GM23248 (cell line): ENCODE measurements at regions not wholly inside any gene's neighbourhood (a gene's known extent, or its start where the extent isn't known, plus 50 kb on each side); places are given as distances from the start of the nearest gene placed in this dataset.
A peak's percentile ranks its signal among the peaks of the same experiment; 100 is the strongest.

ENCODE experiments used
- DNase-seq: peaks from one replicate; pipeline ENCODE4 v3.0.0-alpha.2; 2015
- H2AFZ ChIP-seq: fragments of 200-600 bp; sonication (generic); 2 replicates; pipeline ENCODE4 v1.6.1; 2016; ENCODE audit warnings: antibody characterized with exemption
- H3F3A ChIP-seq: fragments of 200-600 bp; sonication (generic); 2 replicates; pipeline ENCODE4 v1.6.1; 2016; ENCODE audit warnings: mild to moderate bottlenecking, antibody characterized with exemption, mixed run types; ENCODE audit not compliant: insufficient read depth
- H3K27ac ChIP-seq: fragments of 200-600 bp; sonication (generic); 2 replicates; pipeline ENCODE4 v1.5.1; 2016; ENCODE audit warnings: mild to moderate bottlenecking
- H3K27me3 ChIP-seq: fragments of 200-600 bp; sonication (generic); replicated peaks from 2 replicates; pipeline ENCODE4 v1.6.1; 2016; ENCODE audit warnings: mild to moderate bottlenecking; ENCODE audit not compliant: insufficient read depth
- H3K36me3 ChIP-seq: fragments of 200-600 bp; sonication (generic); 2 replicates; pipeline ENCODE4 v1.6.1; 2016; ENCODE audit warnings: low read depth, mild to moderate bottlenecking
- H3K4me1 ChIP-seq: fragments of 200-600 bp; sonication (generic); 2 replicates; pipeline ENCODE4 v1.6.1; 2016; ENCODE audit warnings: mild to moderate bottlenecking; ENCODE audit not compliant: insufficient read depth
- H3K4me2 ChIP-seq: fragments of 200-600 bp; sonication (generic); one replicate; pipeline ENCODE4 v1.6.1; 2016; ENCODE audit warnings: mild to moderate bottlenecking; ENCODE audit not compliant: unreplicated experiment
- H3K4me3 ChIP-seq: fragments of 200-600 bp; sonication (generic); 2 replicates; pipeline ENCODE4 v1.5.1; 2016; ENCODE audit warnings: mild to moderate bottlenecking
- H3K79me2 ChIP-seq: fragments of 200-600 bp; sonication (generic); 2 replicates; pipeline ENCODE4 v1.6.1; 2016; ENCODE audit warnings: mild to moderate bottlenecking; ENCODE audit not compliant: insufficient read depth
- H3K9ac ChIP-seq: fragments of 200-600 bp; sonication (generic); 2 replicates; pipeline ENCODE4 v1.6.1; 2016; ENCODE audit warnings: mild to moderate bottlenecking
- H3K9me2 ChIP-seq: fragments of 200-600 bp; sonication (generic); 2 replicates; pipeline ENCODE4 v1.6.1; 2016; ENCODE audit warnings: mixed run types, mild to moderate bottlenecking, moderate library complexity; ENCODE audit not compliant: insufficient read depth
- H3K9me3 ChIP-seq: fragments of 200-600 bp; sonication (generic); one replicate; pipeline ENCODE4 v1.6.1; 2017; ENCODE audit warnings: low read depth
- H4K20me1 ChIP-seq: fragments of 200-600 bp; sonication (generic); 2 replicates; pipeline ENCODE4 v1.6.0; 2016; ENCODE audit not compliant: insufficient read depth
- EZH2 ChIP-seq: fragments of 200-600 bp; sonication (generic); IDR thresholded peaks from 2 replicates; pipeline ENCODE4 v1.6.1; 2018; ENCODE audit warnings: antibody characterized with exemption, mild to moderate bottlenecking; ENCODE audit not compliant: insufficient read depth, poor library complexity, severe bottlenecking
- EZH2phosphoT487 ChIP-seq: fragments of 200-600 bp; sonication (generic); IDR thresholded peaks from 2 replicates; pipeline ENCODE4 v1.6.1; 2018; ENCODE audit warnings: antibody characterized with exemption, moderate library complexity, mild to moderate bottlenecking, low read depth; ENCODE audit not compliant: insufficient read depth
- WGBS, 2 experiments: methylation state at CpG; one replicate each; pipeline ENCODE4 v1.1.6; 2015 to 2017; ENCODE audit warnings: low lambda C conversion rate in 2 of 2, low coverage in 1 of 2; ENCODE audit errors: missing lambda C conversion rate in 2 of 2; 5-methylcytosine and 5-hydroxymethylcytosine counted together
- in situ Hi-C: fragments of 300-500 bp; cut with MboI; formaldehyde crosslinking; loops from 2 replicates; pipeline ENCODE4 v1.15.0; 2020

GRCh38 chr18:56330366-56331110 lies 307.9 kb downstream of the TXNL1 start:
- Histone ChIP-seq H3F3A (no peaks in the 10 kb centered on the region), H3K79me2 (no peaks in the 10 kb centered on the region), H3K4me2 (no peak overlapping the region), H3K4me3 (no peak overlapping the region), H3K27ac (no peak overlapping the region), H3K36me3 (no peaks in the 10 kb centered on the region), H3K4me1 (peaks cover 13% of the 10 kb centered on the region), H3K9me3 (no peaks in the 10 kb centered on the region), H2AFZ (no peak overlapping the region), H3K27me3 (no peaks in the 10 kb centered on the region), H3K9ac (no peak overlapping the region), H4K20me1 (no peaks in the 10 kb centered on the region), H3K9me2 (no peaks in the 10 kb centered on the region)
- no peak for DNase-seq
- WGBS, 2 experiments = 81 to 83% methylated on average over 9 of the region's 9 CpGs
- TF ChIP-seq EZH2 (no peak), EZH2phosphoT487 (no peak)
- in situ Hi-C loops = no loop called here

- no peaks in the 10 kb centered on the region for H3K79me2 ChIP-seq
- H3K9me2 ChIP-seq = no peaks in the 10 kb centered on the region
- H3K9ac ChIP-seq = no peak overlapping the region
- no peaks in the 10 kb centered on the region for H3K36me3 ChIP-seq
- no peak for DNase-seq
- no peak overlapping the region for H2AFZ ChIP-seq
- TF ChIP-seq EZH2 (no peak), EZH2phosphoT487 (no peak)
- H3F3A ChIP-seq = no peaks in the 10 kb centered on the region
- H3K27me3 ChIP-seq = no peaks in the 10 kb centered on the region
- H3K4me2 ChIP-seq = no peak overlapping the region
- H4K20me1 ChIP-seq = no peaks in the 10 kb centered on the region
- in situ Hi-C loops = no loop called here
- H3K4me3 ChIP-seq = no peak overlapping the region
- H3K9me3 ChIP-seq = no peaks in the 10 kb centered on the region
- H3K4me1 ChIP-seq = peaks cover 13% of the 10 kb centered on the region
- WGBS, 2 experiments = 50 to 73% methylated on average over 1 of the region's 1 CpG
- H3K27ac ChIP-seq = no peak overlapping the region
Measured at GRCh38 chr18:56329536-56329935, 308.9 kb downstream of the TXNL1 start.

DNA sequence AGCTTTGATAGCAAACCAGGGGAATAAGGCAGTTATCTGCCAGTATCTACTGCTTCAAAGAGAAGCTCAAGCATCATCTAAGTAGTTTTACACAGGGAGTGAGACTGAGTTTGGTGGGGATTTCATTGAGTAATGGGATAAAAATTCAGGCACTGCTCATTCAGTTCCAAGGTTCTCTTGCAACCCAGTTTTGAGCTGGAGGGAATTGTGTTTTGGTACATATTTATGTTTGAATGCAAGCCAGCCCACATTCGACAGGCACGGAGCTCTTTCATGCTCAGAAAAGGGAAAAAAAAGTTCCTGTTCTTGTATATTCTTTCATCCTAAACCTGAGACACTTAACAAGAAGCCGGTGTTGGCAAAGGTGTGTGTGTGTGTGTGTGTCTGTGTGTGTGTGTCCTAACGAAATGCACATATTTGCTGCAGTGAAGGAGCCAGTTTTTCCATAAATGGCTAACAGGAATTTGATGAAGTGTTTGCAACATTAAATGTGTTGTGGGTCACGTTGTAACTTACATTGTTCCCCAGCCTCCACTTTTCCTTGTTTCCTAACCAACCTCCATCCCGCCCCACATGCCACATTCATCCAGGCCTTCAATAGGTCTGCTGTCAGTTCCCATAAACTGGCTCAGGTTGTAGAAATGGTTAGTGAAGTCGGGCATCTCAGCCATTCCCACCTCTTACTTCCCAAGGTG lies 311.1 kb downstream of the TXNL1 start:
- no peaks in the 10 kb centered on the region for H3K9me2 ChIP-seq
- H4K20me1 ChIP-seq = no peaks in the 10 kb centered on the region
- H3K9ac ChIP-seq = no peak overlapping the region
- H3K4me2 ChIP-seq = peak overlapping the region; percentile 47
- H3K79me2 ChIP-seq = no peaks in the 10 kb centered on the region
- DNase-seq = peak; percentile 62
- no peak for TF ChIP-seq EZH2
- peak overlapping the region; percentile 52 for H2AFZ ChIP-seq
- H3K9me3 ChIP-seq = no peaks in the 10 kb centered on the region
- 34 to 37% methylated on average over 7 of the region's 7 CpGs for WGBS, 2 experiments
- no peaks in the 10 kb centered on the region for H3K27me3 ChIP-seq
- in situ Hi-C loops = no loop called here
- H3K4me3 ChIP-seq = no peak overlapping the region
- no peak overlapping the region for H3K27ac ChIP-seq
- peaks cover 13% of the 10 kb centered on the region for H3K4me1 ChIP-seq
- H3F3A ChIP-seq = no peaks in the 10 kb centered on the region
- H3K36me3 ChIP-seq = no peaks in the 10 kb centered on the region

GRCh38 chr18:56326336-56327072 lies 311.9 kb downstream of the TXNL1 start:
- Histone ChIP-seq H3K9me2 (no peaks in the 10 kb centered on the region), H3K36me3 (no peaks in the 10 kb centered on the region), H3K9me3 (no peaks in the 10 kb centered on the region), H3K4me3 (no peak overlapping the region), H3K4me2 (peak overlapping the region; percentile 47), H3K4me1 (peaks cover 13% of the 10 kb centered on the region), H3K27ac (no peak overlapping the region), H3K9ac (no peak overlapping the region), H2AFZ (no peak overlapping the region), H3K27me3 (no peaks in the 10 kb centered on the region), H4K20me1 (no peaks in the 10 kb centered on the region), H3F3A (no peaks in the 10 kb centered on the region), H3K79me2 (no peaks in the 10 kb centered on the region)
- 38 to 39% methylated on average over 3 of the region's 3 CpGs for WGBS, 2 experiments
- in situ Hi-C loops = no loop called here
- DNase-seq = no peak
- TF ChIP-seq EZH2phosphoT487 (no peak), EZH2 (no peak)
